Suprapubic skin (tissue), 4 donors: ENCODE measurements at regions not wholly inside any gene's neighbourhood (a gene's known extent, or its start where the extent isn't known, plus 50 kb on each side); places are given as distances from the start of the nearest gene placed in this dataset.
A peak's percentile ranks its signal among the peaks of the same experiment; 100 is the strongest.

Experiments
- DNase-seq, 2 donors: peaks; one replicate each; pipeline ENCODE4 v3.0.0-alpha.2; 2019; ENCODE audit warnings: low spot score in 2 of 2
- H3K27ac ChIP-seq: fragments of 200-600 bp; sonication (generic); one replicate; pipeline ENCODE4 v1.5.1; 2019
- H3K27me3 ChIP-seq: fragments of 200-600 bp; sonication (generic); one replicate; pipeline ENCODE4 v1.5.1; 2019
- H3K36me3 ChIP-seq: fragments of 200-600 bp; sonication (generic); one replicate; pipeline ENCODE4 v1.5.1; 2019
- H3K4me1 ChIP-seq: fragments of 200-600 bp; sonication (generic); one replicate; pipeline ENCODE4 v1.5.1; 2019
- H3K4me3 ChIP-seq: fragments of 200-600 bp; sonication (generic); one replicate; pipeline ENCODE4 v1.5.1; 2019; ENCODE audit warnings: mild to moderate bottlenecking
- H3K9me3 ChIP-seq: fragments of 200-600 bp; sonication (generic); one replicate; pipeline ENCODE4 v1.5.1; 2019
- EP300 ChIP-seq: sonication (generic); formaldehyde crosslinking; IDR thresholded peaks from one replicate; pipeline ENCODE4 v1.6.1; 2017; ENCODE audit warnings: antibody characterized with exemption
- POLR2A ChIP-seq, 2 donors: fragments of 450-650 bp; IDR thresholded peaks; one replicate each; pipeline ENCODE4 v1.6.1; 2017; ENCODE audit warnings: antibody characterized with exemption in 2 of 2, mild to moderate bottlenecking in 2 of 2, moderate library complexity in 2 of 2
- POLR2AphosphoS5 ChIP-seq, 3 donors: sonication (generic); formaldehyde crosslinking; IDR thresholded peaks; one replicate each; pipeline ENCODE4 v1.6.1; 2017; ENCODE audit warnings: antibody characterized with exemption in 3 of 3
- WGBS: methylation state at CpG from one replicate; pipeline ENCODE4 v1.1.5; 2018; 5-methylcytosine and 5-hydroxymethylcytosine counted together
- TF ChIP-seq, protein P1 (sequence below), 2 donors: fragments of 200-600 bp in 1 of 2; fragments of 450-650 bp in 1 of 2; sonication (generic) in 1 of 2; IDR thresholded peaks; one replicate each; pipeline ENCODE4 v1.5.1; 2016 to 2019; ENCODE audit warnings: antibody characterized with exemption in 2 of 2, mild to moderate bottlenecking in 1 of 2, moderate library complexity in 1 of 2

DNA sequence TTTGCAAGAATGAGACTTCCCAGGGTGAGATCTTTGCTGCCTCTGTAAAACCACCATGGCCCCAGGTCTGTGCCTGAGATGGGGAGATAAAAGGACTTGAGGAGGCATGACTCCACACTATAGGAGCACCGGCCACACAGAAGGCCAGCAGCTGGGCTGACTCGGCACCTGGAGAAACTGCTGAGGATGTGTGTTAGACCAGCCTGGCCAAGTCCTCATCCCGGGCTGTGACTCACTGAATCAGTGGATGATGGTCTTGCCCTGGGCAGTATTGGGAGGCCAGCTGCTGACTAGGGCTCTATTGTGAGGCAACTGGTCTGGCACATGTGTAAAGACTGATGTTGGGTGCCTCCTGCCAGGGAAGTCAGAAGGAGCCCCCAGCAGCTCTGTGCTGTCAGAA is 286.2 kb downstream of the ACTL7B start:
- TF ChIP-seq EP300 = no peak
- no peak for TF ChIP-seq POLR2A (IDR thresholded peaks at IDR 0.05)
- TF ChIP-seq, protein P1, sequence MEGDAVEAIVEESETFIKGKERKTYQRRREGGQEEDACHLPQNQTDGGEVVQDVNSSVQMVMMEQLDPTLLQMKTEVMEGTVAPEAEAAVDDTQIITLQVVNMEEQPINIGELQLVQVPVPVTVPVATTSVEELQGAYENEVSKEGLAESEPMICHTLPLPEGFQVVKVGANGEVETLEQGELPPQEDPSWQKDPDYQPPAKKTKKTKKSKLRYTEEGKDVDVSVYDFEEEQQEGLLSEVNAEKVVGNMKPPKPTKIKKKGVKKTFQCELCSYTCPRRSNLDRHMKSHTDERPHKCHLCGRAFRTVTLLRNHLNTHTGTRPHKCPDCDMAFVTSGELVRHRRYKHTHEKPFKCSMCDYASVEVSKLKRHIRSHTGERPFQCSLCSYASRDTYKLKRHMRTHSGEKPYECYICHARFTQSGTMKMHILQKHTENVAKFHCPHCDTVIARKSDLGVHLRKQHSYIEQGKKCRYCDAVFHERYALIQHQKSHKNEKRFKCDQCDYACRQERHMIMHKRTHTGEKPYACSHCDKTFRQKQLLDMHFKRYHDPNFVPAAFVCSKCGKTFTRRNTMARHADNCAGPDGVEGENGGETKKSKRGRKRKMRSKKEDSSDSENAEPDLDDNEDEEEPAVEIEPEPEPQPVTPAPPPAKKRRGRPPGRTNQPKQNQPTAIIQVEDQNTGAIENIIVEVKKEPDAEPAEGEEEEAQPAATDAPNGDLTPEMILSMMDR (IDR thresholded peaks at IDR 0.05) = no peak
- TF ChIP-seq POLR2AphosphoS5 (IDR thresholded peaks at IDR 0.05) = no peak
- H3K4me1 ChIP-seq = peaks cover 27% of the 10 kb centered on the region
- WGBS = 46% methylated on average over 3 of the region's 3 CpGs
- H3K4me3 ChIP-seq = no peak overlapping the region
- no peaks in the 10 kb centered on the region for H3K27me3 ChIP-seq
- no peak for DNase-seq
- H3K36me3 ChIP-seq = no peaks in the 10 kb centered on the region
- H3K27ac ChIP-seq = peak overlapping the region; percentile 66
- no peaks in the 10 kb centered on the region for H3K9me3 ChIP-seq

DNA sequence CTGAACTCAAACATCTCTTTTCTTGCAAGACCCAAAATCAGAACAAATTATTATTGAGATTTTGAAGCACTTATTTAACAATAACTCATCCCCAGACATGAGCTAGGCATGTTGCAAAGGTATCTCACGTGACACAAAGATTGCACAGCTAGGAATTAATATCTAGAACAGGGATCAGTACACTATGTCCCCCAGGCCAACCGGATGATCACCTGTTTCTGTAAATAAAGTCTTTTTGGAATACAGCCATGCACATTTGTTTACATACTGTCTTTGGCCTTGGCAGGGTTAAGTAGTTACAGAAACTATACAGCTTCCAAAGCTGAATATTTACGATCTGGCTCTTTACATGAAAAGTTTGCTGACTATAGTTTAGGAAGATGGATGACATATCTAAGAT is 287.7 kb downstream of the ACTL7B start:
- peak overlapping the region; percentile 84 for H3K27ac ChIP-seq
- 53% methylated on average over 3 of the region's 3 CpGs for WGBS
- H3K27me3 ChIP-seq = no peaks in the 10 kb centered on the region
- DNase-seq = no peak
- no peaks in the 10 kb centered on the region for H3K9me3 ChIP-seq
- no peak for TF ChIP-seq POLR2A (IDR thresholded peaks at IDR 0.05)
- peak in 2 of 3 donors; percentile 27 to 73 for TF ChIP-seq POLR2AphosphoS5 (IDR thresholded peaks at IDR 0.05)
- TF ChIP-seq, protein P1 (IDR thresholded peaks at IDR 0.05) = no peak
- no peak for TF ChIP-seq EP300
- no peak overlapping the region for H3K4me3 ChIP-seq
- H3K4me1 ChIP-seq = peaks cover 29% of the 10 kb centered on the region
- H3K36me3 ChIP-seq = no peaks in the 10 kb centered on the region

DNA sequence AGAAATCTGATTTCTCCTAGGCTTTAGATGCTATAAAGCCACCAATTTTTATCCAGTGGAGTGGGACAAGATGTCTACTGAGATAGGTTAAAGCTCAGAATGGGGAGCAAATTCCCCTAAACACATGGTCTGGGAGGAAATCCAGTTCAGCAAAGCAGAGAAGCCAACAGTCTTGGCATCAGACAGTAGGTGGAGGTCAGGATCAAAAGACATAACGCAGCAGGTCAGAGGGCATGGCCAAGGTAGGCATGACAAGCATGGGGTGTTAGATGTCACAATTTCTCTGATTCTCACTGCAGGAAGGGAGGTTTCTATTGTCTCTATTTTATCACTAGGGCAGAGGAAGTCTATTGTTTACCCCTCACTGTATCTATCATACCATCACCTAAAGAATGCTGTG is 288.2 kb downstream of the ACTL7B start:
- 36% methylated on average over 1 of the region's 1 CpG for WGBS
- Histone ChIP-seq H3K27ac (peak overlapping the region; percentile 84), H3K27me3 (no peaks in the 10 kb centered on the region), H3K4me3 (no peak overlapping the region), H3K9me3 (no peaks in the 10 kb centered on the region), H3K4me1 (peaks cover 29% of the 10 kb centered on the region), H3K36me3 (no peaks in the 10 kb centered on the region)
- DNase-seq = no peak
- TF ChIP-seq EP300 = no peak
- no peak for TF ChIP-seq POLR2AphosphoS5 (IDR thresholded peaks at IDR 0.05)
- TF ChIP-seq, protein P1 (IDR thresholded peaks at IDR 0.05) = no peak
- no peak for TF ChIP-seq POLR2A (IDR thresholded peaks at IDR 0.05)

DNA sequence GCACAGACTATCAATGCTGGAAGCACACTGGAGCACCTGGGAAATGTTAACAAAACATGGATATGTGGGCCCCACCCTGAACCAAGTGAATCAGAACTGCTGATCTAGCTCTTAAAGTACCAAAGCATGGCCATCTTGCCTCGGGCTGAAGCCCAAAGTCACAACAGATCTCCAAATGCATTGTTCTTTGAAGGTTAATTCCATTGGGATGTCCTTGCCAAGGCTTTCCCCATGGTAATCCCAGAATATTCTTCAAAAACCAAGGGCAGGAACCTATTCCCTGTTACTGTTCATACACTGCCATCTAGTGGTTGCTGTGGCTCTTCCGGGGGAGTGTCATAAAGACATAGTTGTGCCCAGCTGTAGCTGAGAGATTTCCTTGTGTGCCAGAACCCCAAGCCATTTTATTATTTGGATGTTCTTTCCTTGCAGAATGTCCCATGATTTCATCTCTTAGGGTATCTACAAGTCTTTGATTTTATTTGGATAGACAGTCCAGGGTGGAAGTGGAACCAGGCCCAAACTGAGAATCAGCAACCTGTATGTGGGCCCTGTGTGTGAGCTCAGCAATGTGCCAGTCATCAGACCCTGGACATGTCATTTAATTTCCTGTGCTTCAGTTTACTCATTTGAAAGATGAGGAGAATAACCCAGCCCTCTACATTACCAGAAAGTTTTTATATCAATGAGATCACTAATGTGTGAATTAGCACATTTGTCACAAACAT is 290.0 kb downstream of the ACTL7B start:
- H3K36me3 ChIP-seq = no peaks in the 10 kb centered on the region
- TF ChIP-seq, protein P1 (IDR thresholded peaks at IDR 0.05) = peak; percentile 69 to 80
- TF ChIP-seq POLR2AphosphoS5 (IDR thresholded peaks at IDR 0.05) = peak in 2 of 3 donors; percentile 45 to 67
- TF ChIP-seq POLR2A (IDR thresholded peaks at IDR 0.05) = no peak
- TF ChIP-seq EP300 = no peak
- no peaks in the 10 kb centered on the region for H3K27me3 ChIP-seq
- no peaks in the 10 kb centered on the region for H3K9me3 ChIP-seq
- H3K4me3 ChIP-seq = no peak overlapping the region
- H3K4me1 ChIP-seq = peaks cover 33% of the 10 kb centered on the region
- DNase-seq = no peak
- H3K27ac ChIP-seq = peak overlapping the region; percentile 62
- WGBS = 0% methylated on average over 2 of the region's 2 CpGs

DNA sequence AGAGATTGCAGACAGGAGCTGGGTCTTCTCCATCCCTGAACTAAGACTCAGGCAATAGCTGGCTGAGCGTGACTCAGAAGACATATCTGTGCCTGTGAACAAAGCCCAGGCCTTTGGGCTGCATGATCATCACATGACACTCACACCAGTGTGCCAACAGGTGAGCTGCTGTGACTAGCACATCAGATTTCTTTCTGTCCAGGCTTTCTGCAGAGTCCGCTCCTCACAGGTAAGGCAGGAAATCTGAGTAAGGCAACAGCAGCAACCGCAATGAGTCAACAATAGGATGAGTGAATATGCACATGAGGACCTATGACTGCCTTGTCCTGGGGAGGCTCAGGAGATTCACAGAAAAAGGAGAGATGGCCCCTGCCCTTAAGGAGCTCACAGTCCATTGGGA is 293.6 kb downstream of the ACTL7B start:
- Histone ChIP-seq H3K27ac (peak overlapping the region; percentile 63), H3K4me1 (peaks cover 23% of the 10 kb centered on the region), H3K4me3 (no peak overlapping the region), H3K36me3 (no peaks in the 10 kb centered on the region), H3K27me3 (no peaks in the 10 kb centered on the region), H3K9me3 (no peaks in the 10 kb centered on the region)
- WGBS = 50% methylated on average over 1 of the region's 3 CpGs
- DNase-seq = no peak
- TF ChIP-seq, protein P1 (IDR thresholded peaks at IDR 0.05) = no peak
- no peak for TF ChIP-seq EP300
- TF ChIP-seq POLR2A (IDR thresholded peaks at IDR 0.05) = no peak
- no peak for TF ChIP-seq POLR2AphosphoS5 (IDR thresholded peaks at IDR 0.05)
